NCI-H774 (cell line): ENCODE measurements at regions not wholly inside any gene's neighbourhood (a gene's known extent, or its start where the extent isn't known, plus 50 kb on each side); places are given as distances from the start of the nearest gene placed in this dataset.

Experiments
- DNase-seq: peaks from one replicate; lab custom pipeline; 2025; lab: John Stamatoyannopoulos, UW

- DNase-seq: no peak
Measured at GRCh38 chr18:39991696-39992265, 1963.3 kb upstream of the PIK3C3 start.

- DNase-seq: no peak
Measured at GRCh38 chr18:39990540-39990939, 1964.5 kb upstream of the PIK3C3 start.

- DNase-seq: no peak
Measured at GRCh38 chr18:39976771-39977170, 1978.3 kb upstream of the PIK3C3 start.

GRCh38 chr18:39972521-39972920 lies 1982.5 kb upstream of the PIK3C3 start:
- no peak for DNase-seq

GRCh38 chr18:39969803-39970494 lies 1985.1 kb upstream of the PIK3C3 start:
- no peak for DNase-seq

GRCh38 chr18:39966275-39966674 lies 1988.8 kb upstream of the PIK3C3 start:
- DNase-seq: no peak

GRCh38 chr18:39962546-39962945 lies 1992.5 kb upstream of the PIK3C3 start:
- no peak for DNase-seq

- no peak for DNase-seq
Measured at GRCh38 chr18:39960550-39960949, 1994.5 kb upstream of the PIK3C3 start.

GRCh38 chr18:39959839-39960238 lies 1995.2 kb upstream of the PIK3C3 start:
- no peak for DNase-seq

- no peak for DNase-seq
Measured at GRCh38 chr18:39958876-39959275, 1996.2 kb upstream of the PIK3C3 start.

GRCh38 chr18:39952816-39953215 lies 2002.2 kb upstream of the PIK3C3 start:
- no peak for DNase-seq

GRCh38 chr18:39951142-39951720 lies 2003.8 kb upstream of the PIK3C3 start:
- no peak for DNase-seq

GRCh38 chr18:39946623-39947061 lies 2008.4 kb upstream of the PIK3C3 start:
- DNase-seq: no peak

GRCh38 chr18:39945076-39945475 lies 2010.0 kb upstream of the PIK3C3 start:
- DNase-seq: no peak

- no peak for DNase-seq
Measured at GRCh38 chr18:39942702-39943101, 2012.3 kb upstream of the PIK3C3 start.

GRCh38 chr18:39938676-39939608 lies 2016.1 kb upstream of the PIK3C3 start:
- DNase-seq: no peak

GRCh38 chr18:39935598-39935997 lies 2019.4 kb upstream of the PIK3C3 start:
- no peak for DNase-seq

GRCh38 chr18:39918847-39919246 lies 2036.2 kb upstream of the PIK3C3 start:
- DNase-seq: no peak

- no peak for DNase-seq
Measured at GRCh38 chr18:39913672-39914366, 2041.2 kb upstream of the PIK3C3 start.

- no peak for DNase-seq
Measured at GRCh38 chr18:39911716-39912115, 2043.3 kb upstream of the PIK3C3 start.

- DNase-seq: no peak
Measured at GRCh38 chr18:39909706-39910105, 2045.3 kb upstream of the PIK3C3 start.

GRCh38 chr18:39886136-39886535 lies 2068.9 kb upstream of the PIK3C3 start:
- no peak for DNase-seq
